HG03342 (cell line): ENCODE measurements at regions not wholly inside any gene's neighbourhood (a gene's known extent, or its start where the extent isn't known, plus 50 kb on each side); places are given as distances from the start of the nearest gene placed in this dataset.
"Not testable (repeated sequence)": the region's sequence is repeated elsewhere in the genome, so short reads cannot be mapped to it uniquely, and the experiment has no call there.

ENCODE experiments used
- ATAC-seq: cut with Tn5 transposase; IDR thresholded peaks from one replicate; pipeline ENCODE4 v1.9.1; 2021; ENCODE audit warnings: mild to moderate bottlenecking, moderate library complexity; ENCODE audit not compliant: unreplicated experiment

DNA sequence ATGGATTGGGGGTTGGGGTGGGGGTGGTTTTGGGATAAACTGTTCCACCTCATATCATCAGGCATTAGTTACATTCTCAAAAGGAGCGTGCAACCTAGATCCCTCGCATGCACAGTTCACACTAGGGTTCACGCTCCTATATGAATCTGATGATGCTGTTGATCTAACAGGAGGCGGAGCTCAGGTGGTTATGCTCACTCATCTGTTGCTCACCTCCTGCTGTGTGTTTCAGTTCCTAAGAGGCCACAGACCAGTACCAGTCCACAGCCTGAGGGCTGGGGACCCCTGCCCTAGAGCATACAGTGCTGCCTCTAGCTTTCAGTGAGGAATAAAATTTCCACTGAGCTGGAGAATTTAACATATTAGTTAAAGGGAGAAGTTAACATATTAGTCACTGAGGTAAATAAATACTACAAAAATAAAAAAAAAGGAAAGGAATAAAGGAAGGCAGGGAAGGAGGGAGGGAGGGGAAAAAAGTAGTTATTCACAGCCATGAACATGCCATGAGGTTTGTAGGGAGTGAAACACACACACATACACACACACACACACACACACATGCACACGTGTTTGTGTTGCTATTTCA lies 612.7 kb upstream of the TBX3 start:
- ATAC-seq: no peak

DNA sequence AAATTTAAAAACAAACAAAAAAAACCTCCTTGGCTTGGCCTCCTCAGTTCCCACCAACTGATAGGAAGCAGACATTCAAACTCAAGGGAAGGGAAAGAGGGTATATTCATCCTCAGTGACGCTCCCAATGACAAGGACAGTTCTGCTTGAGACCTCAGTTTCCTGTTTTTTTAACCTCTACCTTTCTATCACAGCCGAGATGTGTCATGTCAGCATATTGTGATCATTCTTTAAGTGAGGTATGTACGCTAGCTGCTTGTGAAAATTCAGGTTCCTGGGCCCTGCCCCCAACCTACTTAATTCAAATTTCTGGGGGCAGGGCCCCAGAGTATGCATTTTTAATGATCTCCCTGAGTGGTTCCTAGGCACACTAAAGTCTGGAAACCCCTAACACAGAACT lies 611.9 kb upstream of the TBX3 start:
- ATAC-seq: no peak

DNA sequence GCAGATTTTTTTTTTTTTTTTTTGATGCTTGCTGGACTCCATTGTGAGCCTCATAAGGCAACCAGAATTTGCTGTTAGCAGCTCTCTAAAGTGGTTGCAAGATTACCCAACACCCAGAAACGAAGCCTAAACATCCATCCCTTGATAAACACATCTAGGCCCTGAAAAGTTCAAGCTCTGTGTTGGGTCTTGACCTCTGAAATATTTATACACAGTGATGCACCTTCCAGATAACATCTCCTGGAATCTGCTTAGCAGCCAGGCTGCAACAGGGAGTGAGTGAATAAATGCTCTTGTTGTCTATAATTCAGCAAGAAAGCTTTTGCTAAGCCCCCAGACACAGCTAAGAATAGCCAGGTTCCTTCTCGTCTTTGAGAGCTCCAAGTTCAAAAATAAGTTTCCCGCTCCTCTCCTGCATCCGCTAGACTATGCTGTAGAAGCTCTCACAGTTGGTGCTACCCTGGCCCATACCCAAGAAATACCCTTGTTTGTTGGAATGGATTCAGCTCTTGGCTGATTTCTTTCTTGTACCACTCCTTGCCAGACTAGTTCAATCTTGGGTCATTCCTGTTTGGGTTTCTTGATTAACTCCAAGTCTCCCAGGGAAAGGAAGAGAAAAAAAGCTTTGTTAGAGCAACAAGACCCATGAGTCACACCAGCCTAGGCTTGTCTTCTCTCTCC lies 610.6 kb upstream of the TBX3 start:
- ATAC-seq: no peak

DNA sequence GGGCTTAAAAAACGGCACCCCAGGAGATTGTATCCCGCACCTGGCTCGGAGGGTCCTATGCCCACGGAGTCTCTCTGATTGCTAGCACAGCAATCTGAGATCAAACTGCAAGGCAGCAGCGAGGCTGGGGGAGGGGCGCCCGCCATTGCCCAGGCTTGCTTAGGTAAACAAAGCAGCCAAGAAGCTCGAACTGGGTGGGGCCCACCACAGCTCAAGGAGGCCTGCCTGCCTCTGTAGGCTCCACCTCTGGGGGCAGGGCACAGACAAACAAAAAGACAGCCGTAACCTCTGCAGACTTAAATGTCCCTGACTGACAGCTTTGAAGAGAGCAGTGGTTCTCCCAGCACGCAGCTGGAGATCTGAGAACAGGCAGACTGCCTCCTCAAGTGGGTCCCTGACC lies 601.5 kb upstream of the TBX3 start:
- not testable (repeated sequence) for ATAC-seq

DNA sequence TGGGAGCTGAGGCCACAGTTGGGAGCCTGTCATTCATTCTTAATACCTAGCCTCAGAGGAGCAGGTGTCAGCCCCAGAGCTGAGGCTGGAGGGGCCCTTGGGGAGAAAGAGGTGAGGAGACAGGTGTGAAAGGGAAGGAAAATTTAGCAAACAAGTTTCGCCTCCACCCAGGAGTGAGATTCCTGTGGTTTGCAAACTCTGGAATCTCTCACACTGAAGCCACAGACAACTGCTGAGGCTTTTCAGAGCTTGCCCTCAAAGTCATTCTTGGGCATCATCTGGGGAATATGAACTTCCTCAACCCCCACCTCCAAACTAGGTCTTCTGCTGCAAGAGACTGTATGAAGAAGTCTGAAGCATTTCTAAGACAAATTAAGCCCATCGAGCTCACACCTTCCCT lies 589.5 kb upstream of the TBX3 start:
- ATAC-seq: no peak

DNA sequence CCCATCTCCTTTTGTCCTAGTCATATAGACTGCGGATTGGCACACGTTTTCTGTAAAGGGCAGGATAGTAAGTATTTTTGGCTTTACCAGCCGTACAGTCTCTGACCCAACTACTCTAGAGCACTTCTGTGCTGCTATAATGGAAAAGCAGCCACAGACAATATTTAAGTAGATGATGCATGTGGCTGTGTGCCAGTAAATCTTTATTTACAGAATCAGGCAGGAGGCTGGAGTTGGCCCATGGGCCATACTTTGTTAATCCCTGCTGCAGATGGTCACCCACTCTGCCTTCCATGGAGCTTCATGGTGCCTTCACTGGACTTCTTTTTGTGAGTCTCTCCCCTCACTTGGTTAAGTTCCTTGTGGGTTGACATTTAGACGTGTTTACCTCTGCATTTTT lies 584.5 kb upstream of the TBX3 start:
- no peak for ATAC-seq

DNA sequence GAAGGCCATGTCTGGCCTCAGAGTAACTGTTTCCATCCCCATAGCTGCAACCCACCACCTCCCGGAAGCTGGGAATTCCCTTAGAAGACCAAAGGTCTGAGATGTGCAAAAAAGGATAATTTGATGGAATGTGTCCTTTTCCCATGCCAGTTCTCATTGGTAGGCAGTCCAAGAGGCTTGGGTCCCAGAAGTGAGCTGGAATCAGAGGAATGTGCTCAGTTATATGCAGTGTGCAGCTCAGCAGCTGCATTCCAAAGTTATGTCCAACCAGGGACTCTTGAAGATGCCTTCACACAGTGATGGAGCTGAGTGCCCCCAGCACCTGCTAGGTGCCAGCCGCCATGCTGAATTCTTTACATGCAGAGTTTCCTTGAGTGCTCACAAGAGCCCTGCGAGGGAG lies 583.9 kb upstream of the TBX3 start:
- no peak for ATAC-seq

DNA sequence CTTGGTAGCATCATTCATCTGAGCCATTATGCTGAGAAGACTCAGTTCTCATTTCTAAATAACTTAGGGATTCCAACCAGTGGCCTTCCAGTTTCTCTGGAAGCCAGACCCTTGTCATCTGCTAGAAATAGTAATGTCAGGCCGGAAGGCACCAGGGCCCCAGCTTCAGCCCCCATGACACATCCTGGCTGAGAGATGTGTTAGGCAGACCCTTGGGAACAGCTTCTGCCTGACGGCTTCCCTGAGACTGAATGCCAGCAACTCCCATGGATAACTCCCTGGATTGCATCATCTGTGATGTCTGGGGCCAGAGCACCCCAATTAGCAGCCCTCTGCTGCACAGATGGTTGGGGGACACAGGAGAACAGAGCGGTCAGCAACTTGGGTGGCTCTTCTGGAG lies 583.5 kb upstream of the TBX3 start:
- no peak for ATAC-seq

DNA sequence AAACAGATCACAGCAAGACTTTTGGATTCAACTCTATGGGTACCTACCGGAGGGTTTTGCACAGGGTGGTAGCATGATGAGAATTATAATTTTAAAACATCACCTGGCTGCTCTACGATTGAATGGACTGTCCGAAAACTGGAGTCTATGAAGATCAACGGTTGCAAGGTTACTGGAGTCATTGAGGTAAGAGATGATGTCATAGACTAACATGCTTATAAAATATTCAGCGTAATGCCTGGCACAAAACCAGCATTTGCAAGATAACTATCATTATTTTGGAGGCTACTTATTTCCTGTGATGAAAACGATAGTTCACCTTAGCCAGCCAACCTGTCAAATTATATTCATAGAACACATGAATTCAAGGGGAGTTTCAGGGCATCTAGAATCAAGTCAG lies 580.6 kb upstream of the TBX3 start:
- ATAC-seq: no peak

DNA sequence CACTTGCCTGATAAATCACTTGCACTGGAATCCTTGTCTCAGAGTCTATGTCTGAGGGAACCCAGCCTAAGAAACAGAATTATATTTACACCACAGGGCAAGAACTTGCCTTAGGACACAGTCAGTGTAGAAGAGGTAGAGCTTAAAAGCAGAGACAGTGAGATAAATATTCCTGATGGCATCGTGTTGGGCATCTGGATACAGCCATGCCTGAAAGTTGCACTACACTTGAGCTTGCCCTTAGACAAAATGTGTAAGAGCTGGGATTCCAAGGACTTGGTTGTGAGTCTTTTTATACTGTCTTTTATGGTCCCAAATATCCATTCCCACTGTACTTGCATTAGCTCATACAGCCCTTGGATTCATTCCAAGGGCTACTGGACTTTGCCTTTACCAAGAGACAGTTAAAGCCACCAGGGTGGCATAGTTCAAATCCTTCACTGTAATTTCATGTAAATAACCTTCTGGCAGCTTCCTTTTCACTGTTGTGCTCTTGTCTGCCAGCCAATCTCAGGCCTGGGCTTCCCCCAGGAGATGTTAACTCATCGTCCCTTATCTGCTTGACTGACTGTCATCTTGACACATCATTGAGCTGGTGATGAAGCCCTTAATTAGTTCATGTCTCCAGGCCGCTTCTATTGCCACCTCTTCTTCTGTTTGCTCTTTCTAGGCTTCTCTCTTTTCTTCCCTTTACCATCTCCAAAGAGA lies 577.9 kb upstream of the TBX3 start:
- no peak for ATAC-seq

DNA sequence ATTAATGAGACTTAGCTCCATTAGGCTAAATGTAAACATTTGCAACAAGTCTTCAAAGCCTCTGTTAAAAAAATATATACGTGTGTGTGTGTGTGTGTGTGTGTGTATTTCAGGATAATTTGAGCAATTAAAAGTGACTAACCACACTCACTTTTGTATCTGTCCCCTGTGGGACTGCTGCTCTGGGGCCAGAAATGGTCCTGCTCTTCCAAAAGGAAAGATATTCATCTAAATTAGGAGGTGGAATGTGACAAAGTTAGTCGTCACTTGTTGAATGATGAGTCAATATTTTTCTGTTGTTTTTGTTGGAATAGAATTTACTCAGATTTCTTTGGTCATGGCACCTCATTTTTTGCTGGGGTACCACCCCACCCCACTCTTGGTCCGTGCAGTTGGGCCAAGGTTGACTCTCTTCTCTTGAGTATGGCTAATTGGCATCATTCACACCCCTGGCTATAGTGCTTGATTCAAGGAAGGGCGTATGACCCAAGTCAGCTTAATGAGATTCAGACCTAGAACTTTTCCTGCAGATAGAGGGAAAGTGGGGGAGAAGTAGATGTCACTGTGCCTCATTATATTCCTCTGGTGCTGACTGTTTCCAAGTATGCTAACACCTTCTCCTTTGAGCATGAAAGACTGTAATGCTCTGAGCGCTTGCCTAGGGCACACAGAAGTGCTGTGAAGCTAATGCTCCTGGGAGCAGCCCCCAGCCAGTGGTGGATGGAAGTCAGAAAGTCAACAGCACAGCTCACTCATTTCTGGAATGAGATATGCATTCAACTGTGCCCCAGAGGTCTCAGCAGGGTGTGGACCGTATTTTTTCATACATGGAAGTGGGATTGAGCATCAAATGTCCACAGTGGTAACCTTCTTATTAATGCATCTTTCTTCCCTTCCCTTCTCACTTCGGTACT lies 577.0 kb upstream of the TBX3 start:
- no peak for ATAC-seq

DNA sequence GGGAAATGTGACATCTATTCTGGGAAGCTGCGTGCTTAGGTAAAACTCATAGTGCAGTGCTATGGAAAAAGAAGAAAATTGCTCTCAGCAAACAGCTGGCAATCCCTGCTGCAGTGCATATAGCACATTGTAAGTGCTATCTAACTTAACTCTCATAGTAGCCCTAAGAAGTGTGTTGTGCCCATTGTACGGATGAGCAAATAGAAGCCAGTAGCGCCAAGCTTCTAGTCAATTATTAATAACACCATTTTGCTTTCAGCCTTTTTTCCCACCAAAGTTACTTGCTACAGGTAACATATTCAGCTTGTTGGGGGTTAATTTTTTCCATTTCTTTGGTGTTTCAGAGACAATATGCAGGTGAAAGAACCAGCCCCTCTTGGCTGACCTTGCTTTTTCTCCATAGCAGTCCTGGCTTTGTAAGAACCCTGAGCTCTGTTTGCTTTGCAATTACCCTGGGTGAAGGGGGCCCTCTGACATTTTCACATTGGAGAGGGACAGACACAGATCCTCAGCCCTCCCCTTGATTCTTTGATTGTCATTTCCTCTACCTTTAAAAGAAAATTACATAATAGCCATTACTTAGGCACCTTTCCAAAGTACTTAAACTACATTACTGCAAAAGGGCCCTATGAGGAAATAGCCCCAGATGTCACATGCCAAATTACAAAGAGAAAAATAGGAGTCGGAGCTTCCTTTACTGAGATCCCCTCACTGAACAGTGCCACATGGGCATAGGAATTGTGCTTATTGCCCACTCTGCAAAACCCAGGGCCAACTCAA lies 576.2 kb upstream of the TBX3 start:
- no peak for ATAC-seq

DNA sequence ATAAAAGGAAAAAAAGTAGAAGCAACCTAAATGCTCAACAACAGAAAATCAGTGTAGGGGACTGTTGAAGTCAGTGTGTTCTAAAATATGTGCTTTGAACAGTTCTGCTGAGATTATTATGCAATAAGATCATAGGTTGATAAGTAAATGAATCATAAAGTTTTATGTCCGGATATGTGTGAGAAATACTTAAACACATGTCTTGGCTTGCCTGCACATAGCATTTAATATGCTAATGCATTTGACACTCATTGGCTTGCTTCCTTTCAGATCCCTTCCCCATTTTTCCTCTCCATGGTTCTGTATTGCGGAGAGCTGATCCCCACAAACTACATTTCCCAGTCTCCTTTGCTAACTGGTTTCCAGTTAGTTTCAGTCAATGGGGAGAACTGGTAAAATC lies 573.8 kb upstream of the TBX3 start:
- ATAC-seq: no peak

DNA sequence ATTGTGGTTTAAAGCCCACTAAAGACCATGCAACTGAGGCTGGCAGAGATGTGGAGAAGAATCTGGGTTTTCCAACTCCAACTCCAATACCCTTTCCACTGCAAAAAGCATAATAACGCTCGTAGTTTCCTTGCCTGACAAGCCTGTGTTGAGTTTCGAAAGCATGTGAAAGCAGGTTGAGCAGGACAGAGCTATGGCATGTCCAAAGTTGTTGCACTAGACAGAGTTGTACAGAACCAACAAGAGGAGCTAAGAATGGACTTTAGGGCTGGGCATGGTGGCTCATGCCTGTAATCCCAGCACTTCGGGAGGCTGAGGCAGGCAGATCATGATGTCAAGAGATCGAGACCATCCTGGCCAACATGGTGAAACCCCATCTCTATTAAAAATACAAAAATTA lies 572.0 kb upstream of the TBX3 start:
- no peak for ATAC-seq

DNA sequence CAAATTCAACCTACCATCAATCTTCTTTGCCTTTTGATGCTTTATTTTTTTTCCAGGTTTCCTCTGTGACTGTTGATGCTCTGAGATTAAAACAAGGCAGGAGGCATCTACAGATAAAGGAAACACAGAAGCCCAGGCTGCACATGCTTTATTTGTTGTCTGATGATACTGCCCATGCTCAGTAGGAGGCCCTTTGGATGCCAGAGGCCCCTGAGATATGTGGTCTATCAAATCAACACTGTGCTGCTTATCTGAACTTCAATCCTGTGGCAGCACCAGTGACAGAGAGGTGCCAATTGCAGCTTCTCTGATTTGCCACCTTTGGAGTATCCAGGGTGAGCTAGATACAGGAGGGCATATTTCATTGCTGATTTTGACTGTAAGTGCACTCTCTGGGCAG lies 571.3 kb upstream of the TBX3 start:
- ATAC-seq: no peak

DNA sequence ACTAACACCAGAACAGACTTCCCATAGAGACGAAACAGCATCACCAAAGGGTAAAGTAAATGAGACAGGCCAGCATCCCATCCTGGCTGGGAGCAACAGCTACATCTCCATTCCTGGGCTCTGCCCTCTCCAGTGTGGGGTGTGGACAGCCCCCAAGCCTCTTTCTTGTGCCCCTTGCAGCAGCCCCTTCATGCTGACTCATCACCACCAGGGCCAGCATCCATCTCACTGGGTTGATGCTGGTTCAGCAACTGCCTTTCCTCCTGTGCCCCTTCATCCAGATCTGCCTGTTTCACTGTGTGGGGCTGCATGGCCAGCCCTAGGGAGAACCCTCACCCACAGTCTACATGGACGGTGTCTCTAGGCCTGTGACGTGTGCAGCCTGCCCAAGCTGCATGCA lies 569.1 kb upstream of the TBX3 start:
- no peak for ATAC-seq

DNA sequence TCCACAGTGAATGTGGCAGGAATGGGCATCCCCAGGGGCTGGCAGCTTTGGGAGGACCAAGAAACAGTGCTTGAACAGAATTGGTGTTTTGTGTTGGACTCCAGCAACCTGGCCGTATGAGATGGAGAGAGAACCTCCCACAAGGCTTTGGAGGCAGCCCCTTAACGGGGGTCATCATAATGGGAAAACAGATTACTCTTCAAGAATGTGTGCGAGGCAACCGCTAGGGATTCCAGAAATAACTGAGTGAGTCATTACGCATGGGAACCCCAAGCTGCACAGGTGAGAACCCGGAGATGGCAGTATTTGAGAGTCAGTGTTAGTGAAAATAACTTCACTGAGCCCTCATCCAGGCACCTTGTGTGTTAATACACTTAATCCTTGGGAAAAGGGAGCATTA lies 567.8 kb upstream of the TBX3 start:
- ATAC-seq: no peak

DNA sequence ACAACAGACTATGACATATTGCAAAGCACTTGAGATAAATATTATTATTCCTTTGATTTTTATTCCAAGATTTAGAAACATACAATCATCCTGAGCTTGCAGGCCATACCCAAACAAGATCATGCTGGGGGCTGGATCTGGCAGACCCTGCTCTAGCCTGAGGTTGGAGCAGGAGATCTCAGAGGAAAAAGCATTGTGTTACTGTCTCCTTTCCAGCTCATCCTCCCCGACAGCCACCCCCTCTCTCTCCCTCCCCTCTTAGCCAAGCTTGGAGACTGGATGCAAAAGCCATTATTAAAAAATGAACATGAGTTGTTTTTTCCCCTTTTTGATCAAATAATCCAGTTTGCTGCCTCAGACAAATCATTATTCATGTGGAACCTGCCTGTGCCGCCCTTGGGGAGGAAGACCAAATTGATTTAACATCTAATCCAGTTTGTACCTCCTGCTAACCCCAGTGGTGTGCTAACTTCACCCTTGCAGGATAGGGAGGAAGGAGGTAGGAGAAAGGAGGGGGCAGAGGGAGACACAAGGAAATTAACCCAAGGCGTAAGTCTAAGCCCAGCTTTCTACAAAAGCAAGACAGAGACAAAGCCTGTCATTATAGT lies 565.8 kb upstream of the TBX3 start:
- ATAC-seq: no peak

DNA sequence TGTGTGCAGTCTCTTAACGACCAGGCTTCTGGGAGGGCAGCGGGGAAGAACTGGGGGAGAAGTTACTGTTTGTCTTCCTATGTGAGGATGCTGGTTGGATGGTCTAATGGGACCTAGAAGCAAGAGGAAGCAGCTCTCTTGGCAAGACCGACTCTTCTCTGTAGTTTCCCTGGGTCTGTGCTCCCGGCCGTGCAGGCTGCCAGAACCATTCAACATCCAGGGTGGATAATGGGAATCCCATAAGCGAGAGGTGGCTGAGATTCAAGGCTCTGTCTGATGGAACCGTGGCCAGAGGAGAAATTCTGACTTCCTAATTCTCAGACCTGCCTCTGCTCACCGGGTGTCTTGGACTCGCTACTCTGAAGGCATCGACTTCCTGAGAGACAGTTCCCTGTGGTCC lies 561.0 kb upstream of the TBX3 start:
- ATAC-seq: no peak

DNA sequence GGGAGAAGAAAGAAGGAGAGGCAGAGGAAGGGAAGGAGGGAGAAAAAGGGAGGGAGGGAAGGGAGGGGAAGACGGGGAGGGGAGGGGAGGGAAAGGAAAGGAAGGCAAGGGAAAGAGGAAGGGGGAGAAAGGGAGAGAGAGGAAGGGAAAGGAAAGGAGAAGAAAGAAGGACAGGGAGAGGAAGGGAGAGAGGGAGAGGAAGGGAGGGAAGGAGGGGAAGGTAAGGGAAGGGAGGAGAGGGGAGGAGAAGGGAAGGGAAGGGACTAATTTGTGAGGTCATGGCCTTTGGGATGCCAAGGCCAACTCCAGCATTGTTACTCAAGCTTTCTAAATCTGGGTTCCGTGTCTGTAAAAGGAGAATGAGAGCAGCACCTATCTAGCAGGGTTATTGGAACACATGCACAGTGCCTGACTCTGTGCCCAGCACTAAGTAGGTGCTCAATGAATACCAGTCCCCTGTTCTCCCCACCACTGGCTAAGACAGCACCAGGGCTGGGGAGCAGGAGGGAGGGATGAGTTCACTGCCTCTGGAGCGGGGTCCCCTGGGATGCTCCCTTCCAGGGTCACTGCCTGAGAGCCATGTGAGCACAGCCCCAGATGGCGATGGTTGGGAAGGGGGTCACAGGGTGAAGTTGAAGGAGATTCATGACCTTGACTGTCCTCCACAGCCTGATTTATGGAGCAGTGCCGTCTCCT lies 560.1 kb upstream of the TBX3 start:
- ATAC-seq: no peak
